WERI-Rb-1 (cell line): ENCODE measurements at regions not wholly inside any gene's neighbourhood (a gene's known extent, or its start where the extent isn't known, plus 50 kb on each side); places are given as distances from the start of the nearest gene placed in this dataset.

Experiments used
- DNase-seq: peaks from one replicate; pipeline ENCODE4 v3.0.0-alpha.2; 2020
- H3K27ac ChIP-seq: fragments of 250-450 bp; sonication (Bioruptor Pico); 2 replicates; pipeline ENCODE4 v1.5.1; 2020; ENCODE audit warnings: mild to moderate bottlenecking, moderate library complexity
- H3K27me3 ChIP-seq: fragments of 250-450 bp; sonication (Bioruptor Pico); 2 replicates; pipeline ENCODE4 v1.5.1; 2021; ENCODE audit warnings: mild to moderate bottlenecking, low read depth, moderate library complexity; ENCODE audit not compliant: insufficient read depth, severe bottlenecking
- H3K36me3 ChIP-seq: fragments of 250-450 bp; sonication (Bioruptor Pico); 2 replicates; pipeline ENCODE4 v1.5.1; 2020; ENCODE audit warnings: mild to moderate bottlenecking, moderate library complexity
- H3K4me3 ChIP-seq: 2 replicates; pipeline ENCODE4 v1.5.1; 2011; ENCODE audit warnings: low read depth, mild to moderate bottlenecking, control low read depth, low read length
- H3K9me3 ChIP-seq: fragments of 250-450 bp; sonication (Bioruptor Pico); 2 replicates; pipeline ENCODE4 v1.5.1; 2021; ENCODE audit warnings: mild to moderate bottlenecking, moderate library complexity; ENCODE audit not compliant: severe bottlenecking
- CTCF ChIP-seq: IDR thresholded peaks from 2 replicates; pipeline ENCODE4 v1.5.1; 2011; ENCODE audit warnings: low read depth, mild to moderate bottlenecking, control low read depth, inconsistent platforms, low read length

- H3K36me3 ChIP-seq, result no peaks in the 10 kb centered on the region
- no peak overlapping the region for H3K27ac ChIP-seq
- no peak overlapping the region for H3K4me3 ChIP-seq
- DNase-seq, result no peak
- no peaks in the 10 kb centered on the region for H3K9me3 ChIP-seq
- TF ChIP-seq CTCF, result no peak
- H3K27me3 ChIP-seq, result no peaks in the 10 kb centered on the region
Observed at GRCh38 chr18:29154758-29155725, 978.1 kb upstream of the CDH2 start.

GRCh38 chr18:29154196-29154757, 977.3 kb upstream of the CDH2 start:
- Histone ChIP-seq H3K36me3 (no peaks in the 10 kb centered on the region), H3K9me3 (no peaks in the 10 kb centered on the region), H3K27me3 (no peaks in the 10 kb centered on the region), H3K4me3 (no peak overlapping the region), H3K27ac (no peak overlapping the region)
- DNase-seq, result no peak
- no peak for TF ChIP-seq CTCF

GRCh38 chr18:29153091-29153490, 976.2 kb upstream of the CDH2 start:
- H3K27ac ChIP-seq, result no peak overlapping the region
- DNase-seq, result no peak
- H3K9me3 ChIP-seq, result no peaks in the 10 kb centered on the region
- no peaks in the 10 kb centered on the region for H3K36me3 ChIP-seq
- no peaks in the 10 kb centered on the region for H3K27me3 ChIP-seq
- no peak overlapping the region for H3K4me3 ChIP-seq
- TF ChIP-seq CTCF, result no peak

- DNase-seq, result peak; percentile 20
- H3K4me3 ChIP-seq, result no peak overlapping the region
- no peak for TF ChIP-seq CTCF
- H3K36me3 ChIP-seq, result no peaks in the 10 kb centered on the region
- no peak overlapping the region for H3K27ac ChIP-seq
- H3K9me3 ChIP-seq, result no peaks in the 10 kb centered on the region
- no peaks in the 10 kb centered on the region for H3K27me3 ChIP-seq
Observed at GRCh38 chr18:29147944-29148343, 971.0 kb upstream of the CDH2 start.

GRCh38 chr18:29146068-29146467, 969.1 kb upstream of the CDH2 start:
- no peak for DNase-seq
- H3K27ac ChIP-seq, result no peak overlapping the region

More at GRCh38 chr18:29146068-29146467, 969.1 kb upstream of the CDH2 start:
- no peak overlapping the region for H3K4me3 ChIP-seq
- no peaks in the 10 kb centered on the region for H3K36me3 ChIP-seq
- no peaks in the 10 kb centered on the region for H3K9me3 ChIP-seq
- no peak for TF ChIP-seq CTCF
- H3K27me3 ChIP-seq, result no peaks in the 10 kb centered on the region
